ENCODE measurements at regions not wholly inside any gene's neighbourhood (a gene's known extent, or its start where the extent isn't known, plus 50 kb on each side); places are given as distances from the start of the nearest gene placed in this dataset.

DNA sequence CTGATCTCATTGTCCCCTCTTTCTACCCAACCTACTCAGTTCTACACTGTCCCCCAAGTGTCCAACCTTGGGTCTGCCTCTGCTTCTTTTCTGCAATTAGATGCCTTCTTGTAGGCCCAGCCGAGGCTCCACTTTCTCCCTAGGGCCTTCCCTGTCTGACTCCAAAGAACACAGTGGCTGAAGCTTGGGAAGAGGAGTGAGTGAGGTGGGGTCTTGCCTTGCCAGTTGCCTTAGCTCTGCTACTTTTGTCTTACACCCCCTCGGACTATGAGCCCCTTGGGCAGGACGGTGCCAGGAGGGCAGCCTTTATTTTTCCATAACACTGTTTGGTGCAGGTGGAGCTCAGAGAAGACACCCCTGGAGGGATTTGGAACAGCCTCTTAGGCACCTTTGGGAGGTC is 345.1 kb downstream of the CYP26B1 start:
- TF ChIP-seq, protein P1, sequence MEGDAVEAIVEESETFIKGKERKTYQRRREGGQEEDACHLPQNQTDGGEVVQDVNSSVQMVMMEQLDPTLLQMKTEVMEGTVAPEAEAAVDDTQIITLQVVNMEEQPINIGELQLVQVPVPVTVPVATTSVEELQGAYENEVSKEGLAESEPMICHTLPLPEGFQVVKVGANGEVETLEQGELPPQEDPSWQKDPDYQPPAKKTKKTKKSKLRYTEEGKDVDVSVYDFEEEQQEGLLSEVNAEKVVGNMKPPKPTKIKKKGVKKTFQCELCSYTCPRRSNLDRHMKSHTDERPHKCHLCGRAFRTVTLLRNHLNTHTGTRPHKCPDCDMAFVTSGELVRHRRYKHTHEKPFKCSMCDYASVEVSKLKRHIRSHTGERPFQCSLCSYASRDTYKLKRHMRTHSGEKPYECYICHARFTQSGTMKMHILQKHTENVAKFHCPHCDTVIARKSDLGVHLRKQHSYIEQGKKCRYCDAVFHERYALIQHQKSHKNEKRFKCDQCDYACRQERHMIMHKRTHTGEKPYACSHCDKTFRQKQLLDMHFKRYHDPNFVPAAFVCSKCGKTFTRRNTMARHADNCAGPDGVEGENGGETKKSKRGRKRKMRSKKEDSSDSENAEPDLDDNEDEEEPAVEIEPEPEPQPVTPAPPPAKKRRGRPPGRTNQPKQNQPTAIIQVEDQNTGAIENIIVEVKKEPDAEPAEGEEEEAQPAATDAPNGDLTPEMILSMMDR (IDR thresholded peaks at IDR 0.05) = no peak
- TF ChIP-seq ZFX (IDR thresholded peaks at IDR 0.05; ENCODE audit: borderline replicate concordance) = no peak
